Right lobe of liver (tissue), 4 donors: ENCODE measurements at regions not wholly inside any gene's neighbourhood (a gene's known extent, or its start where the extent isn't known, plus 50 kb on each side); places are given as distances from the start of the nearest gene placed in this dataset.

ENCODE experiments used
- POLR2A ChIP-seq: fragments of 450-650 bp; IDR thresholded peaks from one replicate; pipeline ENCODE4 v1.6.1; 2017; ENCODE audit warnings: antibody characterized with exemption, mild to moderate bottlenecking
- TF ChIP-seq, protein P1 (sequence below), 4 donors: fragments of 200-600 bp in 3 of 4; fragments of 450-650 bp in 1 of 4; IDR thresholded peaks; one replicate each; pipeline versions ENCODE4 v1.5.1 to v1.8.0; 2016 to 2022; ENCODE audit warnings: antibody characterized with exemption in 4 of 4, mild to moderate bottlenecking in 2 of 4
- donor health status: DM: no; HTN: no; CAD: no.
- donor health status: DM: no; HTN: no; CAD: no.
- donor health status: DM: no; HTN: yes; CAD: no.

- TF ChIP-seq, protein P1, sequence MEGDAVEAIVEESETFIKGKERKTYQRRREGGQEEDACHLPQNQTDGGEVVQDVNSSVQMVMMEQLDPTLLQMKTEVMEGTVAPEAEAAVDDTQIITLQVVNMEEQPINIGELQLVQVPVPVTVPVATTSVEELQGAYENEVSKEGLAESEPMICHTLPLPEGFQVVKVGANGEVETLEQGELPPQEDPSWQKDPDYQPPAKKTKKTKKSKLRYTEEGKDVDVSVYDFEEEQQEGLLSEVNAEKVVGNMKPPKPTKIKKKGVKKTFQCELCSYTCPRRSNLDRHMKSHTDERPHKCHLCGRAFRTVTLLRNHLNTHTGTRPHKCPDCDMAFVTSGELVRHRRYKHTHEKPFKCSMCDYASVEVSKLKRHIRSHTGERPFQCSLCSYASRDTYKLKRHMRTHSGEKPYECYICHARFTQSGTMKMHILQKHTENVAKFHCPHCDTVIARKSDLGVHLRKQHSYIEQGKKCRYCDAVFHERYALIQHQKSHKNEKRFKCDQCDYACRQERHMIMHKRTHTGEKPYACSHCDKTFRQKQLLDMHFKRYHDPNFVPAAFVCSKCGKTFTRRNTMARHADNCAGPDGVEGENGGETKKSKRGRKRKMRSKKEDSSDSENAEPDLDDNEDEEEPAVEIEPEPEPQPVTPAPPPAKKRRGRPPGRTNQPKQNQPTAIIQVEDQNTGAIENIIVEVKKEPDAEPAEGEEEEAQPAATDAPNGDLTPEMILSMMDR (IDR thresholded peaks at IDR 0.05) = no peak
- no peak for TF ChIP-seq POLR2A
Observed at GRCh38 chr2:8137801-8138200, 544.1 kb upstream of the ID2 start.
